ENCODE measurements at regions not wholly inside any gene's neighbourhood (a gene's known extent, or its start where the extent isn't known, plus 50 kb on each side); places are given as distances from the start of the nearest gene placed in this dataset.

- TF ChIP-seq ZNF263 (CRISPR knock-in tag; IDR thresholded peaks at IDR 0.05; ENCODE audit: low read depth) (no peak), CREM (CRISPR knock-in tag; IDR thresholded peaks at IDR 0.05) (no peak), ZNF423 (CRISPR knock-in tag; IDR thresholded peaks at IDR 0.05) (no peak), ATF3 (CRISPR knock-in tag; conservative IDR thresholded peaks at IDR 0.05) (no peak), ZNF532 (CRISPR knock-in tag; IDR thresholded peaks at IDR 0.05; ENCODE audit: borderline replicate concordance) (no peak), TCF7 (CRISPR knock-in tag; IDR thresholded peaks at IDR 0.05; ENCODE audit: low read depth) (no peak), ATF1 (CRISPR knock-in tag; IDR thresholded peaks at IDR 0.05) (no peak), TP53 (CRISPR knock-in tag; IDR thresholded peaks at IDR 0.05) (no peak), NR1H2 (CRISPR knock-in tag; IDR thresholded peaks at IDR 0.05) (no peak), E2F5 (CRISPR knock-in tag; IDR thresholded peaks at IDR 0.05) (no peak), ZNF425 (CRISPR knock-in tag; conservative IDR thresholded peaks at IDR 0.05) (no peak), ESRRA (CRISPR knock-in tag; IDR thresholded peaks at IDR 0.05; ENCODE audit: borderline replicate concordance) (no peak), MAX (CRISPR knock-in tag; IDR thresholded peaks at IDR 0.05) (no peak), FOXP1 (CRISPR knock-in tag; IDR thresholded peaks at IDR 0.05; ENCODE audit: borderline replicate concordance) (no peak), NFYB (CRISPR knock-in tag; conservative IDR thresholded peaks at IDR 0.05; ENCODE audit: low read depth) (no peak), ZMAT4 (CRISPR knock-in tag; IDR thresholded peaks at IDR 0.05) (no peak), ZNF317 (CRISPR knock-in tag; IDR thresholded peaks at IDR 0.05; ENCODE audit: borderline replicate concordance, low read depth) (no peak)
- POLR2A ChIA-PET = no interaction called here
- DNase-seq (ENCODE audit: low spot score) = no peak
- Mint-ChIP-seq H3K4me3 (no peak overlapping the region), H3K27me3 (ENCODE audit: low read depth) (no peaks in the 10 kb centered on the region), H3K36me3 (no peaks in the 10 kb centered on the region), H3K4me1 (peaks cover 13% of the 10 kb centered on the region), H3K27ac (no peak overlapping the region), H3K9me3 (peaks cover 9% of the 10 kb centered on the region)
- ATAC-seq = no peak
- CTCF ChIA-PET = no interaction called here
These were observed 154.4 kb upstream of the TLL1 start for GRCh38 chr4:165718660-165719059.

- DNase-seq (ENCODE audit: low spot score) (no peak), ATAC-seq (no peak)
- ChIA-PET CTCF (no interaction called here), POLR2A (no interaction called here)
- Mint-ChIP-seq H3K27me3 (ENCODE audit: low read depth) (no peaks in the 10 kb centered on the region), H3K4me3 (no peak overlapping the region), H3K4me1 (peaks cover 30% of the 10 kb centered on the region), H3K9me3 (peaks cover 3% of the 10 kb centered on the region; the same call in 1 of the 2 replicates), H3K36me3 (no peaks in the 10 kb centered on the region), H3K27ac (no peak overlapping the region)
- TF ChIP-seq ZBTB43 (CRISPR knock-in tag; IDR thresholded peaks at IDR 0.05) (no peak), FOXK1 (CRISPR knock-in tag; IDR thresholded peaks at IDR 0.05) (no peak), ZNF396 (CRISPR knock-in tag; IDR thresholded peaks at IDR 0.05; ENCODE audit: borderline replicate concordance) (no peak), ETV6 (CRISPR knock-in tag; IDR thresholded peaks at IDR 0.05) (no peak), ZNF425 (CRISPR knock-in tag; conservative IDR thresholded peaks at IDR 0.05) (no peak)
These were observed 152.5 kb upstream of the TLL1 start for GRCh38 chr4:165720411-165721082.

Data from WTC11 (cell line).